ENCODE measurements at regions not wholly inside any gene's neighbourhood (a gene's known extent, or its start where the extent isn't known, plus 50 kb on each side); places are given as distances from the start of the nearest gene placed in this dataset.

DNA sequence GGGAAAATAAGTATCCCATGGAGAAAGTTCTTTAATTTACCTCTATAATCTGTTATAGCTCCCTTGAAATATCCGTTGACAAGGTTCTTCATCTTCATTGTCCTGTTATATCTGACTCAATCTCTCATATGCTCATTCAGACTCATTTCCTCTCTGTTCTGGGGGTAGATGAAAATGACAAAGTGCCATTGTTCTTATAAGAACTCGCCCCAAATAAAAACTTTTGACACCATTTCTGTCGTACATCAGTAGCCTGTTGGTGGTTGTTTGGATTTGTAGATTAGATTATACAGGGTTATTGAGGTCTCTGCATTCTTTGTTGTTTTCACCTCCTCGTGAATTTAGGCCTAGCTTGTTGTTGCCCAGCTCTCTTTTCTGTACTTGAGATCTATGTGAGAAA is 55.2 kb upstream of the IPO9 start (continued):
- TF ChIP-seq, protein P1, sequence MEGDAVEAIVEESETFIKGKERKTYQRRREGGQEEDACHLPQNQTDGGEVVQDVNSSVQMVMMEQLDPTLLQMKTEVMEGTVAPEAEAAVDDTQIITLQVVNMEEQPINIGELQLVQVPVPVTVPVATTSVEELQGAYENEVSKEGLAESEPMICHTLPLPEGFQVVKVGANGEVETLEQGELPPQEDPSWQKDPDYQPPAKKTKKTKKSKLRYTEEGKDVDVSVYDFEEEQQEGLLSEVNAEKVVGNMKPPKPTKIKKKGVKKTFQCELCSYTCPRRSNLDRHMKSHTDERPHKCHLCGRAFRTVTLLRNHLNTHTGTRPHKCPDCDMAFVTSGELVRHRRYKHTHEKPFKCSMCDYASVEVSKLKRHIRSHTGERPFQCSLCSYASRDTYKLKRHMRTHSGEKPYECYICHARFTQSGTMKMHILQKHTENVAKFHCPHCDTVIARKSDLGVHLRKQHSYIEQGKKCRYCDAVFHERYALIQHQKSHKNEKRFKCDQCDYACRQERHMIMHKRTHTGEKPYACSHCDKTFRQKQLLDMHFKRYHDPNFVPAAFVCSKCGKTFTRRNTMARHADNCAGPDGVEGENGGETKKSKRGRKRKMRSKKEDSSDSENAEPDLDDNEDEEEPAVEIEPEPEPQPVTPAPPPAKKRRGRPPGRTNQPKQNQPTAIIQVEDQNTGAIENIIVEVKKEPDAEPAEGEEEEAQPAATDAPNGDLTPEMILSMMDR (IDR thresholded peaks at IDR 0.05): no peak
- TF ChIP-seq, protein P2, sequence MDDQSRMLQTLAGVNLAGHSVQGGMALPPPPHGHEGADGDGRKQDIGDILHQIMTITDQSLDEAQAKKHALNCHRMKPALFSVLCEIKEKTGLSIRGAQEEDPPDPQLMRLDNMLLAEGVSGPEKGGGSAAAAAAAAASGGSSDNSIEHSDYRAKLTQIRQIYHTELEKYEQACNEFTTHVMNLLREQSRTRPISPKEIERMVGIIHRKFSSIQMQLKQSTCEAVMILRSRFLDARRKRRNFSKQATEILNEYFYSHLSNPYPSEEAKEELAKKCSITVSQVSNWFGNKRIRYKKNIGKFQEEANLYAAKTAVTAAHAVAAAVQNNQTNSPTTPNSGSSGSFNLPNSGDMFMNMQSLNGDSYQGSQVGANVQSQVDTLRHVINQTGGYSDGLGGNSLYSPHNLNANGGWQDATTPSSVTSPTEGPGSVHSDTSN (IDR thresholded peaks at IDR 0.05): peak; percentile 77
- TF ChIP-seq MAX (IDR thresholded peaks at IDR 0.05; ENCODE audit: low read depth) (no peak), EZH2phosphoT487 (IDR thresholded peaks at IDR 0.05; ENCODE audit: borderline replicate concordance, low read depth) (no peak), EP300 (IDR thresholded peaks at IDR 0.05; ENCODE audit: borderline replicate concordance in 1 of 2, low read depth in 1 of 2, low read length in 1 of 2) (peak in 1 of 2 experiments; percentile 59; a peak in 1 of 4 replicates), NRF1 (IDR thresholded peaks at IDR 0.05; ENCODE audit: low read depth, low read length) (no peak)

DNA sequence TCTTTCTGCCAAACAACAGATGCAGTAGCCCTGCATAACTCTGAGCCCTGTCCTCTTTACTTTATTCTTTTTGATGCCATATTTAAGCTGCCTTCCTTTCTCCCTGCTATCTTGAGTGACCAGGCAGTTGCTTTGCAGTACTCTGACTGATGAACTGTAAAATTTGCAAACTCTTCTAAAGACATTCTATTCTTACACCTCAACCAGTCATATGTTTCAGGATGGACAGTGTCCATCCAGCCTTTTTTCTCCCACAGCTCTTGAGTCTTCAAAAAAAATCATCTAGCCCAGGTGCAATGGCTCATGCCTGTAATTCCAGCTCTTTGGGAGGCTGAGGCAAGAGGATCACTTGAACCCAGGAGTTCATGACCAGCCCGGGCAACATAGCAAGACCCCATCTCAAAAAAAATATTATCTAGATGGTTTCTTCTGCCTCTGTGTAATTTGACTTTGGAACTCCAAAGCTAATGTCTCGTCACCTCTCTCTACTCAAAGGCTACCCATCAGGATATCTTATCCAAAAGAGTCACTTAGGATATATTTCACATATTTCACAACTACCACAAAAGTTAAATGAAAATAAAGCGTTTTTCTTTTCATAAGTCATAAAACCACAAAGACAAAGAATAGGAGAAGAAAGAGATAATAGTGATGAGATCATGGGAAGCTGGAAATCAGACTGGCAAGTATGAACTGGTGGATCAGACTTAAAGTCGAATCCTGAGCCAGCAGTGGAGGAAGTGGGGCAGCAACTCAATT is 54.6 kb upstream of the IPO9 start:
- Histone ChIP-seq H3K4me1 (ENCODE audit: control insufficient read depth in 1 of 2, insufficient read depth in 2 of 2, low read depth in 1 of 2, low read length in 1 of 2) (peaks cover 2 to 57% of the 10 kb centered on the region in 2 experiments), H3K9me2 (no peaks in the 10 kb centered on the region), H3K79me2 (ENCODE audit: insufficient read depth) (peaks cover 86% of the 10 kb centered on the region), H3K4me2 (peak overlapping the region; percentile 38; the same call in 1 of the 2 replicates), H3K4me3 (ENCODE audit: low read depth in 2 of 2, low read length in 1 of 2) (no peak overlapping the region), H3K9me3 (no peaks in the 10 kb centered on the region), H3K27me3 (ENCODE audit: insufficient read depth) (no peaks in the 10 kb centered on the region), H2AFZ (ENCODE audit: low read depth) (no peak overlapping the region), H4K20me1 (ENCODE audit: insufficient read depth) (no peaks in the 10 kb centered on the region), H3F3A (replicated peaks; ENCODE audit: insufficient read depth) (peaks cover 88% of the 10 kb centered on the region), H3K9ac (peak overlapping the region; percentile 76), H3K27ac (ENCODE audit: low read depth in 2 of 2, low read length in 1 of 2) (peak overlapping the region; percentile 70 to 99; a peak in 3 of 4 replicates), H3K36me3 (replicated peaks in 1 of 2; ENCODE audit: control insufficient read depth in 1 of 2, insufficient read depth in 2 of 2, low read length in 1 of 2) (peaks cover 0 to 22% of the 10 kb centered on the region in 2 experiments)
- ChIA-PET POLR2A (no interaction called here), CTCF (interaction anchor here (0.7 to 26.9 kb wide), 8 partner anchors 19 to 261 kb away, joined by 3 to 827 read pairs (median 3); no protein-coding TSS in a partner anchor)
- no peak for DNase-seq
- 32% methylated on average over 4 of the region's 4 CpGs for WGBS (ENCODE audit: low lambda C conversion rate)
- TF ChIP-seq YY1 (IDR thresholded peaks at IDR 0.05; ENCODE audit: low read depth): 0 out of 2 replicates have a peak, but pooled peaks have one; percentile 7
- TF ChIP-seq FOSL2 (IDR thresholded peaks at IDR 0.05; ENCODE audit: borderline replicate concordance, low read depth): peak; percentile 54
- TF ChIP-seq SMC3 (IDR thresholded peaks at IDR 0.05; ENCODE audit: low read depth, low read length): no peak
- TF ChIP-seq, protein P3, sequence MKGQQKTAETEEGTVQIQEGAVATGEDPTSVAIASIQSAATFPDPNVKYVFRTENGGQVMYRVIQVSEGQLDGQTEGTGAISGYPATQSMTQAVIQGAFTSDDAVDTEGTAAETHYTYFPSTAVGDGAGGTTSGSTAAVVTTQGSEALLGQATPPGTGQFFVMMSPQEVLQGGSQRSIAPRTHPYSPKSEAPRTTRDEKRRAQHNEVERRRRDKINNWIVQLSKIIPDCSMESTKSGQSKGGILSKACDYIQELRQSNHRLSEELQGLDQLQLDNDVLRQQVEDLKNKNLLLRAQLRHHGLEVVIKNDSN (IDR thresholded peaks at IDR 0.05; ENCODE audit: borderline replicate concordance, low read depth): no peak
- TF ChIP-seq TEAD4 (IDR thresholded peaks at IDR 0.05; ENCODE audit: borderline replicate concordance, insufficient read depth): 0 out of 2 replicates have a peak, but pooled peaks have one; percentile 23
- TF ChIP-seq, protein P4, sequence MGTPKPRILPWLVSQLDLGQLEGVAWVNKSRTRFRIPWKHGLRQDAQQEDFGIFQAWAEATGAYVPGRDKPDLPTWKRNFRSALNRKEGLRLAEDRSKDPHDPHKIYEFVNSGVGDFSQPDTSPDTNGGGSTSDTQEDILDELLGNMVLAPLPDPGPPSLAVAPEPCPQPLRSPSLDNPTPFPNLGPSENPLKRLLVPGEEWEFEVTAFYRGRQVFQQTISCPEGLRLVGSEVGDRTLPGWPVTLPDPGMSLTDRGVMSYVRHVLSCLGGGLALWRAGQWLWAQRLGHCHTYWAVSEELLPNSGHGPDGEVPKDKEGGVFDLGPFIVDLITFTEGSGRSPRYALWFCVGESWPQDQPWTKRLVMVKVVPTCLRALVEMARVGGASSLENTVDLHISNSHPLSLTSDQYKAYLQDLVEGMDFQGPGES (IDR thresholded peaks at IDR 0.05; ENCODE audit: low read depth, low read length): no peak
- TF ChIP-seq EP300 (IDR thresholded peaks at IDR 0.05; ENCODE audit: borderline replicate concordance in 1 of 2, low read depth in 1 of 2, low read length in 1 of 2): peak in 1 of 2 experiments; percentile 87; a peak in 2 of 4 replicates
- TF ChIP-seq FOXJ3 (CRISPR knock-in tag; IDR thresholded peaks at IDR 0.05): no peak
- TF ChIP-seq, protein P2 (IDR thresholded peaks at IDR 0.05): peak; percentile 71
- TF ChIP-seq NFIC (IDR thresholded peaks at IDR 0.05; ENCODE audit: borderline replicate concordance): peak; percentile 68; the same call in 1 of the 2 replicates
- TF ChIP-seq JUND (IDR thresholded peaks at IDR 0.05): peak; percentile 74
- TF ChIP-seq TCF12 (IDR thresholded peaks at IDR 0.05): peak; percentile 82
- TF ChIP-seq MAX (IDR thresholded peaks at IDR 0.05; ENCODE audit: low read depth): peak; percentile 6; the same call in 1 of the 2 replicates
